Activated CD4-positive, alpha-beta T cell treated with anti-CD3 and anti-CD28 coated beads, Interleukin-2, amount 10 ng/mL, durations not matched to agents 24 days and 14 days (primary cell): ENCODE measurements at regions not wholly inside any gene's neighbourhood (a gene's known extent, or its start where the extent isn't known, plus 50 kb on each side); places are given as distances from the start of the nearest gene placed in this dataset.
"Not testable (repeated sequence)": the region's sequence is repeated elsewhere in the genome, so short reads cannot be mapped to it uniquely, and the experiment has no call there.

ENCODE experiments used
- DNase-seq: peaks from one replicate; pipeline ENCODE4 v3.0.0; 2022
- H3K27ac Mint-ChIP-seq: one replicate; pipeline ENCODE4 v1.8.0; 2022; ENCODE audit warnings: mild to moderate bottlenecking, mixed read lengths
- H3K27me3 Mint-ChIP-seq: one replicate; pipeline ENCODE4 v1.8.0; 2022; ENCODE audit warnings: mixed read lengths
- H3K36me3 Mint-ChIP-seq: one replicate; pipeline ENCODE4 v1.8.0; 2022; ENCODE audit warnings: low read depth, mild to moderate bottlenecking, mixed read lengths
- H3K4me1 Mint-ChIP-seq: one replicate; pipeline ENCODE4 v1.8.0; 2021; ENCODE audit warnings: mixed read lengths
- H3K4me3 Mint-ChIP-seq: one replicate; pipeline ENCODE4 v1.8.0; 2022; ENCODE audit warnings: mild to moderate bottlenecking, moderate library complexity, mixed read lengths
- H3K9me3 Mint-ChIP-seq: one replicate; pipeline ENCODE4 v1.8.0; 2021; ENCODE audit warnings: mixed read lengths
- intact Hi-C: fragments of 100-400 bp; cut with micrococcal nuclease; formaldehyde crosslinking; loops from one replicate; pipeline ENCODE4 v1.15.1; 2023

- no peaks in the 10 kb centered on the region for H3K36me3 Mint-ChIP-seq
- H3K4me1 Mint-ChIP-seq = no peaks in the 10 kb centered on the region
- no peak overlapping the region for H3K27ac Mint-ChIP-seq
- intact Hi-C loops = no loop called here
- no peak for DNase-seq
- H3K9me3 Mint-ChIP-seq = no peaks in the 10 kb centered on the region
- H3K4me3 Mint-ChIP-seq = no peak overlapping the region
- H3K27me3 Mint-ChIP-seq = no peaks in the 10 kb centered on the region
These were observed 368.8 kb upstream of the SASH1 start for GRCh38 chr6:147973806-147974205.

GRCh38 chr6:147974376-147974775, 368.3 kb upstream of the SASH1 start:
- DNase-seq = no peak
- no peaks in the 10 kb centered on the region for H3K4me1 Mint-ChIP-seq
- intact Hi-C loops = no loop called here
- no peaks in the 10 kb centered on the region for H3K9me3 Mint-ChIP-seq
- H3K36me3 Mint-ChIP-seq = no peaks in the 10 kb centered on the region
- no peak overlapping the region for H3K4me3 Mint-ChIP-seq
- no peaks in the 10 kb centered on the region for H3K27me3 Mint-ChIP-seq
- no peak overlapping the region for H3K27ac Mint-ChIP-seq

GRCh38 chr6:147977851-147978465, 364.7 kb upstream of the SASH1 start:
- Mint-ChIP-seq H3K9me3 (no peaks in the 10 kb centered on the region), H3K27me3 (no peaks in the 10 kb centered on the region), H3K4me3 (no peak overlapping the region), H3K4me1 (no peaks in the 10 kb centered on the region), H3K27ac (no peak overlapping the region), H3K36me3 (no peaks in the 10 kb centered on the region)
- intact Hi-C loops = no loop called here
- no peak for DNase-seq

GRCh38 chr6:147979966-147980365, 362.7 kb upstream of the SASH1 start:
- Mint-ChIP-seq H3K27ac (no peak overlapping the region), H3K36me3 (no peaks in the 10 kb centered on the region), H3K9me3 (no peaks in the 10 kb centered on the region), H3K27me3 (no peaks in the 10 kb centered on the region), H3K4me3 (no peak overlapping the region), H3K4me1 (no peaks in the 10 kb centered on the region)
- intact Hi-C loops = no loop called here
- DNase-seq = no peak

GRCh38 chr6:147983581-147984366, 358.9 kb upstream of the SASH1 start:
- H3K36me3 Mint-ChIP-seq = no peaks in the 10 kb centered on the region

GRCh38 chr6:147986846-147987245, 355.8 kb upstream of the SASH1 start:
- no peaks in the 10 kb centered on the region for H3K27me3 Mint-ChIP-seq
- H3K36me3 Mint-ChIP-seq = no peaks in the 10 kb centered on the region
- no peaks in the 10 kb centered on the region for H3K4me1 Mint-ChIP-seq
- no peaks in the 10 kb centered on the region for H3K9me3 Mint-ChIP-seq
- intact Hi-C loops = no loop called here
- H3K27ac Mint-ChIP-seq = no peak overlapping the region
- no peak for DNase-seq
- H3K4me3 Mint-ChIP-seq = no peak overlapping the region

More at GRCh38 chr6:147983581-147984366, 358.9 kb upstream of the SASH1 start:
- intact Hi-C loops = no loop called here
- Mint-ChIP-seq H3K27me3 (no peaks in the 10 kb centered on the region), H3K27ac (no peak overlapping the region), H3K4me1 (no peaks in the 10 kb centered on the region), H3K9me3 (no peaks in the 10 kb centered on the region), H3K4me3 (no peak overlapping the region)
- DNase-seq = no peak

- Mint-ChIP-seq H3K4me3 (no peak overlapping the region), H3K4me1 (no peaks in the 10 kb centered on the region), H3K9me3 (no peaks in the 10 kb centered on the region), H3K27ac (no peak overlapping the region), H3K36me3 (no peaks in the 10 kb centered on the region), H3K27me3 (no peaks in the 10 kb centered on the region)
- DNase-seq = no peak
- intact Hi-C loops = no loop called here
These were observed 352.5 kb upstream of the SASH1 start for GRCh38 chr6:147990159-147990558.

GRCh38 chr6:147991961-147992360, 350.7 kb upstream of the SASH1 start:
- no peak for DNase-seq
- Mint-ChIP-seq H3K27me3 (no peaks in the 10 kb centered on the region), H3K36me3 (no peaks in the 10 kb centered on the region), H3K4me3 (no peak overlapping the region), H3K4me1 (no peaks in the 10 kb centered on the region), H3K9me3 (no peaks in the 10 kb centered on the region), H3K27ac (no peak overlapping the region)
- intact Hi-C loops = no loop called here

GRCh38 chr6:147999001-147999540, 343.6 kb upstream of the SASH1 start:
- no peak for DNase-seq
- H3K27ac Mint-ChIP-seq = no peak overlapping the region
- no peak overlapping the region for H3K4me3 Mint-ChIP-seq
- no peaks in the 10 kb centered on the region for H3K4me1 Mint-ChIP-seq
- H3K9me3 Mint-ChIP-seq = no peaks in the 10 kb centered on the region
- no peaks in the 10 kb centered on the region for H3K36me3 Mint-ChIP-seq
- intact Hi-C loops = no loop called here
- H3K27me3 Mint-ChIP-seq = no peaks in the 10 kb centered on the region

- Mint-ChIP-seq H3K27me3 (no peaks in the 10 kb centered on the region), H3K4me3 (no peak overlapping the region), H3K36me3 (no peaks in the 10 kb centered on the region), H3K27ac (no peak overlapping the region), H3K4me1 (no peaks in the 10 kb centered on the region), H3K9me3 (no peaks in the 10 kb centered on the region)
- DNase-seq = no peak
- intact Hi-C loops = no loop called here
These were observed 340.6 kb upstream of the SASH1 start for GRCh38 chr6:148001844-148002642.

- H3K4me3 Mint-ChIP-seq = no peak overlapping the region
- H3K4me1 Mint-ChIP-seq = no peaks in the 10 kb centered on the region
- H3K36me3 Mint-ChIP-seq = no peaks in the 10 kb centered on the region
- no peaks in the 10 kb centered on the region for H3K9me3 Mint-ChIP-seq
- no peak overlapping the region for H3K27ac Mint-ChIP-seq
- H3K27me3 Mint-ChIP-seq = no peaks in the 10 kb centered on the region
- DNase-seq = no peak
- intact Hi-C loops = no loop called here
These were observed 338.0 kb upstream of the SASH1 start for GRCh38 chr6:148004651-148005050.

- no peaks in the 10 kb centered on the region for H3K9me3 Mint-ChIP-seq
- intact Hi-C loops = no loop called here
- no peak overlapping the region for H3K4me3 Mint-ChIP-seq
- no peaks in the 10 kb centered on the region for H3K4me1 Mint-ChIP-seq
- no peaks in the 10 kb centered on the region for H3K36me3 Mint-ChIP-seq
- DNase-seq = no peak
- no peak overlapping the region for H3K27ac Mint-ChIP-seq
- no peaks in the 10 kb centered on the region for H3K27me3 Mint-ChIP-seq
These were observed 336.8 kb upstream of the SASH1 start for GRCh38 chr6:148005806-148006205.

GRCh38 chr6:148010516-148010915, 332.1 kb upstream of the SASH1 start:
- H3K27ac Mint-ChIP-seq, H3K4me1 Mint-ChIP-seq, H3K27me3 Mint-ChIP-seq, H3K36me3 Mint-ChIP-seq, intact Hi-C loops, DNase-seq, H3K4me3 Mint-ChIP-seq: not testable (repeated sequence)
- H3K9me3 Mint-ChIP-seq = peaks cover 15% of the 10 kb centered on the region

GRCh38 chr6:148016013-148016412, 326.6 kb upstream of the SASH1 start:
- intact Hi-C loops = no loop called here
- Mint-ChIP-seq H3K36me3 (no peaks in the 10 kb centered on the region), H3K9me3 (peaks cover 17% of the 10 kb centered on the region), H3K4me3 (no peak overlapping the region), H3K27me3 (no peaks in the 10 kb centered on the region), H3K27ac (no peak overlapping the region), H3K4me1 (no peaks in the 10 kb centered on the region)
- no peak for DNase-seq
